ENCODE measurements at regions not wholly inside any gene's neighbourhood (a gene's known extent, or its start where the extent isn't known, plus 50 kb on each side); places are given as distances from the start of the nearest gene placed in this dataset.

GRCh38 chr5:156178117-156178516 lies 148.8 kb upstream of the SGCD start:
- ATAC-seq (ENCODE audit: low read depth) (no peak), DNase-seq (peak; percentile 23)
- Histone ChIP-seq H3K27me3 (ENCODE audit: control insufficient read depth, insufficient read depth, low read length) (no peaks in the 10 kb centered on the region), H2BK15ac (ENCODE audit: low read depth, low read length) (no peak overlapping the region), H2BK20ac (ENCODE audit: low read depth, low read length) (no peak overlapping the region), H3K4me1 (ENCODE audit: control insufficient read depth, insufficient read depth, low read length) (no peaks in the 10 kb centered on the region), H4K20me1 (ENCODE audit: insufficient read depth, low read length) (no peaks in the 10 kb centered on the region), H3K4ac (ENCODE audit: low read depth, low read length) (no peak overlapping the region), H3K9ac (ENCODE audit: low read depth, low read length) (no peak overlapping the region), H4K5ac (ENCODE audit: low read depth, low read length) (no peak overlapping the region), H4K91ac (ENCODE audit: insufficient read depth, low read depth, low read length) (no peak overlapping the region), H4K8ac (ENCODE audit: low read depth in 2 of 2, low read length in 2 of 2) (no peak overlapping the region), H2BK120ac (ENCODE audit: low read depth, low read length) (no peak overlapping the region), H2BK5ac (ENCODE audit: low read depth, low read length, poor library complexity, severe bottlenecking) (no peak overlapping the region), H3K23ac (ENCODE audit: low read depth, low read length) (no peak overlapping the region), H2AK9ac (replicated peaks; ENCODE audit: low read depth, low read length, poor library complexity) (no peak overlapping the region), H2AFZ (replicated peaks; ENCODE audit: low read length, poor library complexity) (no peak overlapping the region), H3K9me3 (ENCODE audit: control insufficient read depth, insufficient read depth, low read length) (no peaks in the 10 kb centered on the region), H3K4me3 (ENCODE audit: insufficient read depth, low read depth, low read length) (no peak overlapping the region), H3K18ac (ENCODE audit: low read depth, low read length) (no peak overlapping the region), H3K79me1 (ENCODE audit: low read depth in 1 of 2, low read length in 2 of 2) (no peaks in the 10 kb centered on the region), H3K4me2 (ENCODE audit: low read depth, low read length) (no peak overlapping the region), H3K14ac (replicated peaks; ENCODE audit: low read depth, low read length) (no peak overlapping the region), H3K9me1 (ENCODE audit: insufficient read depth, low read length) (no peaks in the 10 kb centered on the region), H3K36me3 (ENCODE audit: control insufficient read depth, insufficient read depth, low read length) (no peaks in the 10 kb centered on the region), H2AK5ac (ENCODE audit: low read depth, low read length) (no peak overlapping the region), H3K27ac (ENCODE audit: insufficient read depth, low read length) (no peak overlapping the region), H3K56ac (ENCODE audit: extremely low read depth, insufficient read depth, low read length) (no peak overlapping the region)
- dilution Hi-C loops (cut with HindIII; ENCODE audit: low sequenced_read_pairs, unreplicated experiment) (no loop called here), in situ Hi-C loops (cut with MboI; ENCODE audit: low sequenced_read_pairs) (no loop called here), intact Hi-C loops (cut with micrococcal nuclease) (loop anchor here (10.0 kb wide), 1 partner anchor 637 kb away; no protein-coding TSS in a partner anchor)
- no CpG with 5 or more reads among the region's 5 CpGs for WGBS, 2 experiments (ENCODE audit: extremely low coverage in 2 of 2, insufficient read length in 1 of 2)
- ChIA-PET POLR2A (ENCODE audit: unreplicated experiment) (no interaction called here), CTCF (no interaction called here)
- no peak for TF ChIP-seq MXI1 (IDR thresholded peaks at IDR 0.05; ENCODE audit: borderline replicate concordance, low read depth, low read length)
- TF ChIP-seq USF2 (IDR thresholded peaks at IDR 0.05; ENCODE audit: low read depth, low read length), result no peak
- TF ChIP-seq RCOR1 (IDR thresholded peaks at IDR 0.05; ENCODE audit: insufficient replicate concordance, low read length), result no peak
- no peak for TF ChIP-seq CHD1 (IDR thresholded peaks at IDR 0.05; ENCODE audit: low read depth, low read length)
- no peak for TF ChIP-seq RAD21 (IDR thresholded peaks at IDR 0.05; ENCODE audit: low read length)
- no peak for TF ChIP-seq NFE2L2 (IDR thresholded peaks at IDR 0.05; ENCODE audit: low read depth, low read length)
- TF ChIP-seq MAFK (IDR thresholded peaks at IDR 0.05; ENCODE audit: low read depth, low read length), result no peak
- no TSS peak for BruUV-seq (replicated peaks)
